Fibroblast of lung (primary cell): ENCODE measurements at regions not wholly inside any gene's neighbourhood (a gene's known extent, or its start where the extent isn't known, plus 50 kb on each side); places are given as distances from the start of the nearest gene placed in this dataset.

Source experiments
- EZH2 ChIP-seq: IDR thresholded peaks from 2 replicates; pipeline ENCODE4 v1.5.1; 2012; ENCODE audit warnings: low read length, control low read depth, mild to moderate bottlenecking; ENCODE audit errors: missing control alignments
- TF ChIP-seq, protein P1 (sequence below), 2 donors: IDR thresholded peaks in 1 of 2; conservative IDR thresholded peaks in 1 of 2; 1 replicate in 1 of 2; 2 replicates in 1 of 2; pipeline ENCODE4 v1.5.1; 2011 to 2012; ENCODE audit warnings: low read length in 2 of 2, control low read depth in 1 of 2, inconsistent platforms in 1 of 2, low read depth in 1 of 2, mild to moderate bottlenecking in 1 of 2

DNA sequence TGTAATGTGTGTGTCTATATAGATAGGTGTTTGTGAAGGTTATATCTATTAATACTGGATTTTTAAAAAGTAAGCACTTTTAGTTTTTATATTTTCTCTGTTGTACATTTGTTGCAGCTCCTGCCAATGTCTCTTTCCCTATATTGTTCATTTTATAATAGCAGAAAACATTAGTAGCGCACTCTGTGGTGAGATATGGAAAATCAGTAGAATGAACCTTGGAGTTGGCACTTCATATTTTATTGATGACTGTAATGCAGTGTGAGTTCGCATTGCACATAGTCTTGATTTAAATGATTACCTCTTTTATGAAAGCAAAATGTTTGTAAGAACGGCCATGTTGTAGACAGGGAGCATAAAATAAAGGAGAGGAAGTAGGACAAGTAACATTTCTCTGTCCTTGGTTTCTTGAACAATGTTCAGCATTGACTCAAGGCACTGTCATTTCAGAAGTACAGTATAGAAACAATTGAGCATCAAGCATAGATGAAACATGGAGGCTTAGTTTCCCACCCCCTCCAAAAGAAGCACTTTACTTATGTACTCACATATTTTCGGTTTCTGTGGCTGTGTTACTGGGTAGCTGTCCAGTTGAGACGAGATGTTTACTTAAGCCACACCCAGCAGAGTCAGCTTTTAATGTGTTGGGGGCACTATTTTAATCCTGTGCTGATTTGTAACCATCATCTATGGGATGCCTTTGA lies 74.0 kb downstream of the TANC2 start:
- no peak for TF ChIP-seq EZH2
- TF ChIP-seq, protein P1, sequence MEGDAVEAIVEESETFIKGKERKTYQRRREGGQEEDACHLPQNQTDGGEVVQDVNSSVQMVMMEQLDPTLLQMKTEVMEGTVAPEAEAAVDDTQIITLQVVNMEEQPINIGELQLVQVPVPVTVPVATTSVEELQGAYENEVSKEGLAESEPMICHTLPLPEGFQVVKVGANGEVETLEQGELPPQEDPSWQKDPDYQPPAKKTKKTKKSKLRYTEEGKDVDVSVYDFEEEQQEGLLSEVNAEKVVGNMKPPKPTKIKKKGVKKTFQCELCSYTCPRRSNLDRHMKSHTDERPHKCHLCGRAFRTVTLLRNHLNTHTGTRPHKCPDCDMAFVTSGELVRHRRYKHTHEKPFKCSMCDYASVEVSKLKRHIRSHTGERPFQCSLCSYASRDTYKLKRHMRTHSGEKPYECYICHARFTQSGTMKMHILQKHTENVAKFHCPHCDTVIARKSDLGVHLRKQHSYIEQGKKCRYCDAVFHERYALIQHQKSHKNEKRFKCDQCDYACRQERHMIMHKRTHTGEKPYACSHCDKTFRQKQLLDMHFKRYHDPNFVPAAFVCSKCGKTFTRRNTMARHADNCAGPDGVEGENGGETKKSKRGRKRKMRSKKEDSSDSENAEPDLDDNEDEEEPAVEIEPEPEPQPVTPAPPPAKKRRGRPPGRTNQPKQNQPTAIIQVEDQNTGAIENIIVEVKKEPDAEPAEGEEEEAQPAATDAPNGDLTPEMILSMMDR (conservative IDR thresholded peaks at IDR 0.05 in 1 of 2, IDR thresholded peaks at IDR 0.05 in 1 of 2; ENCODE audit: low read depth in 1 of 2, low read length in 2 of 2), result no peak
